IMR-90 (cell line): ENCODE measurements at regions not wholly inside any gene's neighbourhood (a gene's known extent, or its start where the extent isn't known, plus 50 kb on each side); places are given as distances from the start of the nearest gene placed in this dataset.

Source experiments
- ATAC-seq: fragments of 200-7000 bp; cut with Tn5 transposase; 2 replicates; pipeline ENCODE4 v1.9.1; 2020; ENCODE audit warnings: low read depth, mild to moderate bottlenecking, moderate library complexity
- BruUV-seq: library from RNA; stranded (reverse); fragments of 400-500 nt; replicated peaks from 2 replicates; lab custom pipeline; 2021; lab: Mats Ljungman, UMichigan
- CTCF ChIA-PET: fragments of 300-600 bp; formaldehyde crosslinking; extraction: SDS; loops from one replicate; lab custom pipeline; 2021; ENCODE audit warnings: antibody characterized with exemption; lab: Yijun Ruan, JAX
- POLR2A ChIA-PET: fragments of 300-600 bp; sonication (Branson Sonifier 250); formaldehyde crosslinking; loops from one replicate; lab custom pipeline; 2022; ENCODE audit warnings: antibody characterized with exemption; ENCODE audit not compliant: unreplicated experiment; lab: Charles Lee
- DNase-seq: peaks from one replicate; pipeline ENCODE4 v3.0.0; 2013
- H2AFZ ChIP-seq: replicated peaks from 2 replicates; pipeline ENCODE3; 2013; ENCODE audit warnings: low read length, mild to moderate bottlenecking; ENCODE audit not compliant: poor library complexity
- H2AK5ac ChIP-seq: 2 replicates; pipeline ENCODE4 v1.6.1; 2013; ENCODE audit warnings: low read depth, low read length, inconsistent platforms
- H2AK9ac ChIP-seq: replicated peaks from 2 replicates; pipeline ENCODE3; 2013; ENCODE audit warnings: mild to moderate bottlenecking, low read depth, low read length, moderate library complexity; ENCODE audit not compliant: poor library complexity
- H2BK120ac ChIP-seq: 2 replicates; pipeline ENCODE4 v1.6.1; 2013; ENCODE audit warnings: low read depth, low read length, inconsistent platforms
- H2BK15ac ChIP-seq: 3 replicates; pipeline ENCODE4 v1.6.1; 2013; ENCODE audit warnings: low read depth, low read length, inconsistent platforms
- H2BK20ac ChIP-seq: 2 replicates; pipeline ENCODE4 v1.6.1; 2013; ENCODE audit warnings: low read depth, mild to moderate bottlenecking, inconsistent platforms, low read length, moderate library complexity
- H2BK5ac ChIP-seq: 2 replicates; pipeline ENCODE4 v1.6.1; 2013; ENCODE audit warnings: mild to moderate bottlenecking, low read depth, low read length, inconsistent platforms; ENCODE audit not compliant: poor library complexity, severe bottlenecking
- H3K14ac ChIP-seq: replicated peaks from 2 replicates; pipeline ENCODE4 v1.6.1; 2013; ENCODE audit warnings: low read depth, low read length, inconsistent platforms
- H3K18ac ChIP-seq: 2 replicates; pipeline ENCODE4 v1.6.1; 2013; ENCODE audit warnings: low read depth, low read length, control low read depth
- H3K23ac ChIP-seq: 2 replicates; pipeline ENCODE4 v1.6.1; 2013; ENCODE audit warnings: low read depth, low read length, inconsistent platforms
- H3K27ac ChIP-seq: 2 replicates; pipeline ENCODE4 v1.5.1; 2013; ENCODE audit warnings: mild to moderate bottlenecking, control low read depth, low read length; ENCODE audit not compliant: insufficient read depth
- H3K27me3 ChIP-seq: 2 replicates; pipeline ENCODE4 v1.6.1; 2013; ENCODE audit warnings: low read length; ENCODE audit not compliant: control insufficient read depth, insufficient read depth
- H3K36me3 ChIP-seq: 2 replicates; pipeline ENCODE4 v1.6.1; 2013; ENCODE audit warnings: low read length, mixed read lengths; ENCODE audit not compliant: control insufficient read depth, insufficient read depth
- H3K4ac ChIP-seq: 2 replicates; pipeline ENCODE4 v1.6.1; 2013; ENCODE audit warnings: low read depth, low read length, inconsistent platforms
- H3K4me1 ChIP-seq: 2 replicates; pipeline ENCODE4 v1.6.1; 2013; ENCODE audit warnings: low read length, mixed read lengths; ENCODE audit not compliant: control insufficient read depth, insufficient read depth
- H3K4me2 ChIP-seq: 2 replicates; pipeline ENCODE4 v1.6.1; 2013; ENCODE audit warnings: low read depth, mild to moderate bottlenecking, control low read depth, low read length, moderate library complexity
- H3K4me3 ChIP-seq: 2 replicates; pipeline ENCODE4 v1.5.1; 2013; ENCODE audit warnings: low read depth, mild to moderate bottlenecking, control low read depth, low read length, moderate library complexity; ENCODE audit not compliant: insufficient read depth
- H3K56ac ChIP-seq: 2 replicates; pipeline ENCODE4 v1.6.1; 2013; ENCODE audit warnings: low read length, inconsistent platforms; ENCODE audit not compliant: insufficient read depth; ENCODE audit errors: extremely low read depth
- H3K79me1 ChIP-seq, 2 experiments: 2 replicates each; pipeline ENCODE4 v1.6.1; 2013; ENCODE audit warnings: low read length in 2 of 2, inconsistent platforms in 1 of 2, low read depth in 1 of 2
- H3K9ac ChIP-seq: 2 replicates; pipeline ENCODE4 v1.6.1; 2013; ENCODE audit warnings: low read depth, low read length, control low read depth
- H3K9me1 ChIP-seq: 2 replicates; pipeline ENCODE4 v1.6.1; 2013; ENCODE audit warnings: low read length, inconsistent platforms; ENCODE audit not compliant: insufficient read depth
- H3K9me3 ChIP-seq: 2 replicates; pipeline ENCODE4 v1.6.1; 2013; ENCODE audit warnings: low read length; ENCODE audit not compliant: control insufficient read depth, insufficient read depth
- H4K20me1 ChIP-seq: 2 replicates; pipeline ENCODE4 v1.6.1; 2013; ENCODE audit warnings: low read length, inconsistent platforms; ENCODE audit not compliant: insufficient read depth
- H4K5ac ChIP-seq: 2 replicates; pipeline ENCODE4 v1.6.1; 2013; ENCODE audit warnings: mild to moderate bottlenecking, low read depth, low read length, control low read depth
- H4K8ac ChIP-seq, 2 experiments: 2 replicates each; pipeline ENCODE4 v1.6.1; 2013; ENCODE audit warnings: low read depth in 2 of 2, low read length in 2 of 2, control low read depth in 1 of 2, inconsistent platforms in 1 of 2
- H4K91ac ChIP-seq: 2 replicates; pipeline ENCODE4 v1.6.1; 2013; ENCODE audit warnings: low read depth, low read length, inconsistent platforms; ENCODE audit not compliant: insufficient read depth
- BHLHE40 ChIP-seq: fragments of 150-350 bp; IDR thresholded peaks from 2 replicates; pipeline ENCODE4 v1.6.1; 2016; ENCODE audit warnings: mild to moderate bottlenecking, low read depth, low read length
- CHD1 ChIP-seq: IDR thresholded peaks from 2 replicates; pipeline ENCODE4 v1.6.1; 2012; ENCODE audit warnings: low read depth, low read length, improper control_type of control experiment
- WGBS, 2 experiments: methylation state at CpG; one replicate each; pipeline versions ENCODE4 v1.1.5 to v1.1.7; 2013; ENCODE audit warnings: missing lambda C conversion rate in 2 of 2; ENCODE audit not compliant: insufficient read length in 1 of 2; ENCODE audit errors: extremely low coverage in 2 of 2; 5-methylcytosine and 5-hydroxymethylcytosine counted together
- dilution Hi-C: fragments of 300-500 bp; cut with HindIII; formaldehyde crosslinking; loops from one replicate; pipeline ENCODE4 v1.14.3; 2018; ENCODE audit warnings: low sequenced_read_pairs; ENCODE audit not compliant: unreplicated experiment
- in situ Hi-C: fragments of 300-500 bp; cut with MboI; formaldehyde crosslinking; loops from 3 replicates; pipeline ENCODE4 v1.14.3; 2019; ENCODE audit warnings: low sequenced_read_pairs, inconsistent platforms, mixed read lengths
- intact Hi-C: fragments of 100-400 bp; cut with micrococcal nuclease; formaldehyde crosslinking; loops from 2 replicates; pipeline ENCODE4 v1.10.0; 2022

DNA sequence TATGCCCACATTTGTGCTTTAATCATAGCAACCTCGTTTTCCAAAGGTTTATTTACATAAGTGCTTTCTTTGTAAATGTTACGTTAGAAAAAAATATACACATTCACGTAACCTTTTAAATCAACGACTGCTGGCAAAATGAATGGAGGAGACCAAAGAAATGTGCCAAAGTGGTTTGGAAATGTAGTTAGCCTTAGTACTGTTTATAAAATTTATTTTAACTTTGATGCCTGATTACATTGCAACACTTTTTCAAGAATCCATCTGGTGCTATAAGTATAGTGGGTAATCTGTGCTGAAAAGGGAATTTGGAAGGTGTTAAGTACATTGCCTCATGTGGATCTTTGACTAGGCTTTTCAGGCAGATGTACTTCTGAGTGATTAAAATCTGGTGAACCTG lies 108.9 kb downstream of the IFI44 start:
- ChIA-PET POLR2A (no interaction called here), CTCF (no interaction called here)
- H2BK120ac ChIP-seq: no peak overlapping the region
- intact Hi-C loops (no loop called here), dilution Hi-C loops (no loop called here), in situ Hi-C loops (no loop called here)
- TF ChIP-seq BHLHE40 (no peak), CHD1 (no peak)
- no peak overlapping the region for H3K4me3 ChIP-seq
- H3K79me1 ChIP-seq: no peaks in the 10 kb centered on the region
- no peak overlapping the region for H2BK15ac ChIP-seq
- peaks cover 2% of the 10 kb centered on the region; the same call in 1 of the 2 replicates for H3K9me3 ChIP-seq
- H3K14ac ChIP-seq: no peak overlapping the region
- no peak overlapping the region for H2BK5ac ChIP-seq
- no peak overlapping the region for H3K23ac ChIP-seq
- WGBS, 2 experiments: no CpG with 5 or more reads among the region's 4 CpGs
- no peak overlapping the region for H3K27ac ChIP-seq
- peak; percentile 17 for DNase-seq
- no peak overlapping the region for H4K91ac ChIP-seq
- no peaks in the 10 kb centered on the region for H3K36me3 ChIP-seq
- H3K4ac ChIP-seq: no peak overlapping the region
- no peaks in the 10 kb centered on the region for H4K20me1 ChIP-seq
- H4K5ac ChIP-seq: no peak overlapping the region
- no TSS peak for BruUV-seq
- no peak overlapping the region for H2AK9ac ChIP-seq
- H3K9ac ChIP-seq: no peak overlapping the region
- H3K4me1 ChIP-seq: peaks cover 2% of the 10 kb centered on the region; the same call in 1 of the 2 replicates
- no peak overlapping the region for H2AK5ac ChIP-seq
- H3K18ac ChIP-seq: no peak overlapping the region
- no peaks in the 10 kb centered on the region for H3K27me3 ChIP-seq
- no peak overlapping the region for H2AFZ ChIP-seq
- H4K8ac ChIP-seq: no peak overlapping the region
- H2BK20ac ChIP-seq: no peak overlapping the region
- H3K9me1 ChIP-seq: no peaks in the 10 kb centered on the region
- no peak overlapping the region for H3K4me2 ChIP-seq
- H3K56ac ChIP-seq: no peak overlapping the region
- ATAC-seq: peak; percentile 57
